ENCODE measurements at regions not wholly inside any gene's neighbourhood (a gene's known extent, or its start where the extent isn't known, plus 50 kb on each side); places are given as distances from the start of the nearest gene placed in this dataset.

- TF ChIP-seq EZH2 (IDR thresholded peaks at IDR 0.05; ENCODE audit: insufficient read depth, poor library complexity, severe bottlenecking) (no peak), EZH2phosphoT487 (IDR thresholded peaks at IDR 0.05; ENCODE audit: insufficient read depth, low read depth) (no peak)
Observed at GRCh38 chr11:33989461-33989860, 62.1 kb upstream of the CAPRIN1 start.
